ENCODE measurements at regions not wholly inside any gene's neighbourhood (a gene's known extent, or its start where the extent isn't known, plus 50 kb on each side); places are given as distances from the start of the nearest gene placed in this dataset.
"Not testable (repeated sequence)": the region's sequence is repeated elsewhere in the genome, so short reads cannot be mapped to it uniquely, and the experiment has no call there.

DNA sequence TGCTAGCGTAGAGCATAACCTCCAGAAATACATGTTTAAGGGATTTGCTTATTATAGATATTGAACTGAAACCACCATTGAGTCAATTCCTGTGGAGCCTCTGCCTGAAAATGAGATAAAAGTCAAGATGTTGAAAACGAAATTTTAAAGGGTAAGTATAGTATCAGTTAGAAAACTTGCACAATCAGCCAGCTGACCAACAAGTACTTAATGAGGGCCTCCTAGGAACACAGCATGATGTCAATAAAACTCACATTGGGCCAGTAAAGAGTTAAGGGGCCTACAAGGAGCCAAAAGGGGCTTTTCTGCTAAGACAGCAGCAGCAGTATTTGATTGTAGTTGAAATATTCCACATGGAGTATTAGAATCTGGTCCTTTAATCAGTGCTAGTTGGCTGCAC, 314.1 kb upstream of the PPARGC1A start:
- no peak for DNase-seq (ENCODE audit: low read depth)

DNA sequence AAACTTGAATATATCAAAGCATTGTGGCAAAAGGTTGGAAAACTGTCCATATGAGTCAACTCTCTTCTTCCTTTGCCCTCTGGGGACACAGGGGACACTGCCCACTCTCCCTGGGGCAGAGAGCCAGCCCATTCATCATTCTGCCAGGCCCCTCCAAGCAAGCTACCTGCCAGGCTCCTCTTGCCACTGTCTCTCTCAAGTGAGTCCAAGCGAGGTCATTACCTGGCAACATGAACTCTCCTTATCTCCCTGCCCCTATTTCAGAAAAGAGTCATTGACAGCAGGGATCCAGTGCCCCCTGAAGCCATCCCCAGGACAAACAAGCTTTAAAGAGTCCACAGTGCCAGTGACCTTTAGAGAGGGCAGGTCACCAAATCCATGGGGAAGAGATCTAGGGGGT, 312.7 kb upstream of the PPARGC1A start:
- no peak for DNase-seq (ENCODE audit: low read depth)

DNA sequence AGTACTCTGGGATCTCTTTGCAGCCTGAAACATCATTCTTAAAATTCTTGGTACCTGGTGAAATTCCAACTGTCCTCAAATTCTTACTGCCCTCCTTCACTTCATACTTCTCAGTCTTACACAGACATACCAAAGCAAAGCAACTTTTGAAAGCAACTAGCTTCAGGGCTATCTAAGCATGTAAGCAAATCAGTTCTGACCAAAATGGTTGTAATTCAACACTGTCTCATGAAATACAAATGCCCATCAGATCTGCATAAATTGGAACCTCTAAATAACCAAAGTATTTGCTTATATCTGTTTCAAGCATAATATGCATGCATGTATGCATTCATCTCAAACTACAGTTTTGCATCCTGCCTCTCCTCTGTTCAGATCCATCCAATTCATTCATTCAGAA, 308.1 kb upstream of the PPARGC1A start:
- no peak for DNase-seq (ENCODE audit: low read depth)

DNA sequence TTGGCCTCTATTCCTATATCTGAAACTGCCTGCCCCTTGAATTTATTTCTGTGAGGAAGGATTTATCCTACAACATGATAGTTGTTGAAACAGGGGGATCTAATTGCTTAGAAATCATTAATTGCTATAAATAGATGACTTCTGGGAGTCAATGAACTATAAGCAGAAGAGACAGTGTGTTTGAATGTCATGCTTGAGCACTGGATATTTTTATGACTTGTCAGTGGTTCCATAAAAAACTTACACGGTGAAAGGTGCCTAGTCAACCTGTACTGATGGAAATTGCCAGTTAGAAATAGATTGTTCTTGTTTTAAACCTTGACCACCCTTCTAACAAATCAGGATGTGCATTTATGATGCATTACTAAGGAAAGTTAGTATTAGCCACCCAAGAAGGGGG, 306.9 kb upstream of the PPARGC1A start:
- DNase-seq (ENCODE audit: low read depth), result no peak

DNA sequence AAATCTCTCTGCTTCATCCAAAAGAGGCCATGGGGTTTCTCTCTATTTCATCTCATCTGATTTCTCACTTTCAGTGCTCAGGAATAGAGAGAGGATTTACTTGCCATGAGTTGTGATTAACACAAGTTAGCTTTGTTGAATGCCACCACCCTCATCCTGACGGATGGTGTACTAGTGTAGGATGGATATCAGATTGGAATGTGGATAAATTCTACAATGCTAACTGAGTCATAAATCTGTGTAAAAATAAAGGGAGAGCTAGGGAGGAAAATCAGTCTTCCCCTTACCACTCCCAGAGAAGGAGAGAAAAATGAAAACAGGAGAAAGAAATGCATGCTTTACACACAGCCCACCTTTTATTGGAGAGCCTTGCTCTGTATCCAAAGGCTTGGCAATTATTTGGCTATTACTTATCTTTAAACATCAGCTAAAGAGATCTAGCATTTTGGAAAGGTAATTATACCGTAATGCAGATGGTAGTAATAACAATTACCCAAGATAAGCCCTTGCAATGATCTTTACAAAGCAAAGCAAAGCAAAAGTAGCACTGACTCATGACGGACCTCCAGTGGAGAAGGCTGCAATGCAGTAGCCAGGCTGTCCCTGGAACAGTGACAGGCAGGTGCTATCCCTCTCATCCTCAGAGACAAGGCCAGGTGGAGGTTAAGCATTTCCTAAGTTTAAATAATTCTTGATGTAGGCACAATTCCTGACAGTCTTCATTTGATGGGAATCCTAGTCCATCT, 306.3 kb upstream of the PPARGC1A start:
- DNase-seq (ENCODE audit: low read depth), result no peak

DNA sequence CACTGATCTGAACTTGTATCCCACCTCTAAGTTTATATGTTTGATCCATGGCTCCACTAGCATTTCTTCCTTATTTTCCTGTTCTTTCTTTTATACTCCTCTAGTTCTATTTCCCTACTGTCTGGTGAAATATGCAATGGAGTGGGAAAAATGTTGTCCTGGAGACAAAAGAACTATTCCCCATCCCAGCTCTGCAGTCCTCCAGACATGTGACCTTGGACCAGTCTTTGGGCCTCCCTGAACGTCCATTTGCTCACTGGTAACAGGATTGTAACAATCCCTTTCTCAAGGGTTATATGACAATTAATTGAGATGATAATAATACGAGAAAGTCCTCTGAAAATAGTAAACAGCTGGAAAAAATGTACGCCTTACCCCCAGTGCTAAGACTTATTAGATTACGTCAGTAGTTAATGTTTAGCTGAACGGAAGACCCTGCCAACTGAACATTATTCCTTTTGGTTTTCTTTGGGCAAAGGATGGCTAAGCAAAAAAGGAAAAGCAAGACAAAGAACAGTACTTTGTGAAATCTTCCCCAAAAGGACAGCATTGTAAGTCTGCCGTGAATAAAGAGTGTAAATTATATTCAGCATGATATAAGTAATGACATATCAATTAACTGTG, 302.3 kb upstream of the PPARGC1A start:
- no peak for DNase-seq (ENCODE audit: low read depth)

DNA sequence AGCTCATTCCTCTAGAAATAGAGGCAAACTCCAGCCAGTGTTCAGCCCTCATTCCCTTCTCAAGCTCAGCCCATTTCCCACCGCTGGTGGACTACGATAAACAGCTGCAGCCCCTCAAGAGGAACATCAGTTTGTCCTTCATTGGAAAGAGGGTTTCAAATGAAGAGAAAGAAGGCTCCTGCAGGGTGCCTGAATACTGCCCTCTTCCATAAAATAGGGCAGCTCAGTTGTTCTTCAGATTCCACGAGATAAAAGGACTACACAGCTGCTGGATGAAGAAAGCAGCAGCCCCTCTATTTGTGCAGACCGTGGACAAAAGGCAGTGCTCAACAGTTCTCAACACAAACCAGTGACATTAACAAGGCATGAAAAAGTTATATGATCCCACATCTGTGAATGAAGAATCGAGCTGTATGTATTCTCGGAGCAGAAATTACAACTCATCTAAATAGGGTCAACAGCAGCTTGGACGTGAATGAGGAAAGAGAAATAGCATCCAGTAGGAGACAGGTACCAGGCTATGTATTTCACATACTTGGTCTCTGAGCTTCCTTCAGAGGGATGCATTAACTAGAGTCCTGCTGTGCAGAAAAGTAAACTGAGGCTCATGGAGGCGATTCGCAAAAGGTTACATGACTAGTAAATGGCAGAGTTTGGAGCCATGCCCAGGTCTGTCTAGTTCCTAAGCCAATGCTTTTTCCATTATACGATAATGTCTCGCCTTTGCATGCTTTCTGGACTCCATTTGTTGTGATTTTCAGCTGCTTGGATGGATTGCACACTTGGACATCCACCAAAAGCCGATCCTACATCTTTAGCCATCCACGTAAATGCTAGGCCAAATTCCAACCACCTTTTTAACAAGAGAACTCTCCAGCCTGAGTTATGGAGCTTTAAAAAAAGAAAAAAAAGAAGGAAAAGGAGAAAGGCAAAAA, 301.2 kb upstream of the PPARGC1A start:
- DNase-seq (ENCODE audit: low read depth), result no peak

DNA sequence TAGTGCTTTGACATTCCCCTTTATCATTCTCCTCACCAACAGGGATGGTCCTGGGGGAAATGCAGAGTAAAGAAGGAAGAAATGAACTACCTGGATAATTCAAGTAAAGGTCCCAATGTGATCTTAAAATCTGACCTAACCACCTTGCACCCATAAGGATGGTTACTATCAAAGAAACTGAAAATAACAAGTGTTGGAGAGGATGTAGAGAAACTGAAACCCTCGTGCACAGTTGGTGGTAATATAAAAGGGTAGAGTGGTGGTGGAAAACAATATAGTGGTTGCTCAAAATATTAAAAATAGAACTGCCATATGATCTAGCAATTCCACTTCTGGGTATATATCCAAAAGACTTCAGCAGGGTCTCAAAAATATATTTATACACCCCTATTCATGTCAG, 298.6 kb upstream of the PPARGC1A start:
- DNase-seq (ENCODE audit: low read depth), result no peak

DNA sequence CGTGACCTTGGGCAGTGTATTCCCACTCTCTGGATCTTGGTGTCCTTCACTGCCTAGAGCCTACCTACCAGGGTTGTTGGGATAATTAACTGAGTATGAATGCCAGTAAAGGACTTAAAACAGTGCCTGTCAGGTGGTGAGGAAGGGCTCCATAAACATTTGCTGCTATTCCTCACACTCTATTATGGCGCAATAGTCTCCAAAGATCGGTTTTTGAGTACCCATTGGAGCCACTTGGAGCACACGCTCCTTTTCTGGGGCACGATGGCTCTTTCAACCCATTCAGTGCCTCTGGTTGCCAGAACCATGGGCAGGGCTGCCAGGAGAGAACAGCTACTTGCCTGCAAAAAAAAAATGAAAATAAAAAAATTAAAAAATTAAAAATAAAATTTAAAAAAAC, 296.6 kb upstream of the PPARGC1A start:
- DNase-seq (ENCODE audit: low read depth), result no peak

DNA sequence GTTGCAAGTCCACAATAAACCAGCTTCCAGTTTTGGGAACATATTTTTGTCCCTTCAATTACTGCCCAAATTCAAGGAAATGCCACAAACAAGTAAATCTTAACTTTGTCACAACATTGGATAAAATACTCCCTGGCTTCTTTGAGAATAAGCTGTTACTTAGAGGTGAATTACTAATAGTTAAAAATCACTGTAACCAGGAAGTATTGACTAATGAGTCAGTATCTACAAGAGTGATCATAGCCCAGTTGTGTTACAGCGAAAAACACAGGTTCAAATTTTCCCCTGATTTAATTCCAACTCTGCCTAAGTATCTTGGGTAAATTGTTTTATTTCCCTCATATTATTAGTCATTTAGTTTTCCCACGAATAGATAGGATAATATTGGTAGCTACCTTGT, 291.2 kb upstream of the PPARGC1A start:
- no peak for DNase-seq (ENCODE audit: low read depth)

DNA sequence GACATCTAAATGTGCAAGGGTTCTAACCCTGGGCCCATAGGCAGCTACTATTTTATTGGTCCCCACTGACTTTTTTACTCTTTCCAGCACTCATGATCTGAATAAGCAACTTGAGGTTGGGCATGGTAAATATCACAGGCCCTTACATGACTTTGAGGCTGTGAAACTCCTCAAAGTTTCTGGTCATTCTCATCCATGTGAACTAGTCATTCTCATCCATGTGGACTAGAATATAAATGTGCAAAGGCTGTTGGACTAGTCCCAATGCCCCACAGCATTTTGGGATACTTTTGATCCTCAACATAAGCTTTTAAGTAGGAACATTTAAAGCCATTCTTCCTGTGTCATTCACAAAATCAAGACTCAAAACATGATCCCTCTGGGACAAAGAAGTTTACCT, 290.7 kb upstream of the PPARGC1A start:
- DNase-seq (ENCODE audit: low read depth), result no peak

DNA sequence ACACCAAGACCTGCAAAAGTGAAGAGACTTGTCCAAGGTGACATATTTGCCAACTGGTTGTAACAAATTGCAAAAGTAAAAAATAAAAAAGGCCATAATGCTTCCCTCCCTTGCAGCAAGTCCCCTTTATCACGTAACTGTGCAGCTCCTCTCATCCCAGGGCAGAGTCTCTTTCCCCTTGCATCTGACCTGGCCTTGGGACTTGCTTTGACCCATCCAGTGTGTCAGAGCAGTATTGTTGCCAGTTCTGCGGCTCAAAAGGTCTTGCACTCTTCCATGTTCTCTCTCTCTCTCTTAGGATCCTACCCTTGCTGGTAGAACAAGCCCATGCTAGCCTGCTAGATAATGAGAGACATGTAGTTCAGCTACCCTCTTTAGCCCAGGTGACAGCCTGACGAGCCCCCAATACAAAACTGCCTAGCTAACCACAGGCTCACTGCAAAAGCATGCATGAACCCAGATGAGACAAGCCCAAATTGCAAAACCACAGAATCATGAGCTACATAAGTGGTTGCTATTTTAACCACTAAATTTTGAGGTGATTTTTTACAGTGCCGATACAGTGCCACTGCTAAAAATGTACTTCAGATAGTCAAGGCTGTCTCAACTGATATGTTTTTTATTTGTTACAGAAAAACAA, 289.5 kb upstream of the PPARGC1A start:
- DNase-seq (ENCODE audit: low read depth), result no peak

DNA sequence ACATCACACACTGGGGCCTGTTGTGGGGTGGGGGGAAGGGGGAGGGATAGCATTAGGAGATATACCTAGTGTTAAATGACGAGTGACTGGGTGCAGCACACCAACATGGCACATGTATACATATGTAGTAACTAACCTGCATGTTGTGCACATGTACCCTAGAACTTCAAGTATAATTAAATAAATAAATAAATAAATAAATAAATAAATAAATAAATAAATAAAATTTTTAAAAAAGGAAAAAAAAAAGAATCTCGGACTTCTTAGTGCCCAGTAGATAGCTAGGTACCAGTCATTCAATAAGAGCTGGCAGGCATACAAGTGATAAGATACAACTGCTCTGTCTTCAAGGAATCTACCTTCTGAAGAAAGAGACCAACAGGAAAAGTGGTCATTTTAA, 287.6 kb upstream of the PPARGC1A start:
- DNase-seq (ENCODE audit: low read depth), result not testable (repeated sequence)

DNA sequence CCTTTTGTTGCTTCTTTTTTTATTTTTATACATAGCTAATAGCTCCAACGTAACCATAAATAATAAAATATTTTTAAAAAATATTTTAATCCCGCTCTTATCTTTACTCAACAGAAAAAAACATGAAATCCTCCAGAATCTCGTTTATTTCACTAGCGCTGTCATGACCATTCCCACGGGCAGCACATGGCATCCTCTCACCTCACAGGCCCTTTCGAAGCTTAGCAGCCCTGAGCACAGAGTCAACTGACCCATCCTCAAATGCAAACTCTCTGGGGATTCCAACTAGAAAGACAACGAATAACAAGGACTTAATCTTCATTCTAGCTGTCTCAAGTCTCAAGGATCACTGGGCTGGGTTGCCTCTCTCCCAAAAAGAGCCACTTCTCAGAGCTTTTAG, 285.9 kb upstream of the PPARGC1A start:
- DNase-seq (ENCODE audit: low read depth), result no peak

DNA sequence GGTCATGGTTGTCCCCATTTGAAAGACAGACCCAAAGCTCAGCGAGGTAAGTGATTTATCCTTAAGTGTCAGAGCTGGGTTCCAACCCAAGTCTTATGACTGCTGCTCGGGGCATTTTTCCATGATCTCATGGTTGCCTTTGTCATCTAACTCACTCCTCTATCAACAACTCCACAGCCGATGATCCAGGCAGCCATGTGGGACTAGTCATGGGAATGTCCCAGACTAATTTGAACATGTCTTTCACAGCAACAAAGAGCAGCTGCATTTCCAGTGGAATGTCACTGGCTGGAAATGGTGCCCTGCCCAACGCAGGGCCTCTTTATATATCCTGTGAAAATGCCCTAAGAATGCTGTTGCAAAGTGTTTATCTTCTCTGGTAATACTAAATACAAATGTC, 284.8 kb upstream of the PPARGC1A start:
- DNase-seq (ENCODE audit: low read depth), result no peak

DNA sequence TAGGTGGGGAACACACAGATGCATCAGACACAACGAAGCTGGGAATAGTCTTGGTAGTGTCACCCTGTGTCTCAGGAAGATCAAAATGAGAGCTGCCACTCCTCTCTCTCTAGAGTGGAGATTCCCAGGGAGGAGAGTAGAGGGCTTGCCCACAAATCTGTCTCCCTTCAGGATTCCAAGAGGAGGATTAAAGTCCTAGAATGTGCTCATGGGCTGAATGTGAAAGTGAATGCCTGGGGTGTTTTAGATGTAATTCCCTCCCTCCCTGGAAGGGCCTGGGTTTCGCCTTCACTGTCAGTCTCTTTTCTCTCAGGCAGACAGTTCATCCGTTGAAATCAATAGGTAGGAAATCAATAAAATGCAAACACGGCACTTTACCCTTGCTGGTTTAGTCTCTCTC, 282.6 kb upstream of the PPARGC1A start:
- DNase-seq (ENCODE audit: low read depth), result no peak

DNA sequence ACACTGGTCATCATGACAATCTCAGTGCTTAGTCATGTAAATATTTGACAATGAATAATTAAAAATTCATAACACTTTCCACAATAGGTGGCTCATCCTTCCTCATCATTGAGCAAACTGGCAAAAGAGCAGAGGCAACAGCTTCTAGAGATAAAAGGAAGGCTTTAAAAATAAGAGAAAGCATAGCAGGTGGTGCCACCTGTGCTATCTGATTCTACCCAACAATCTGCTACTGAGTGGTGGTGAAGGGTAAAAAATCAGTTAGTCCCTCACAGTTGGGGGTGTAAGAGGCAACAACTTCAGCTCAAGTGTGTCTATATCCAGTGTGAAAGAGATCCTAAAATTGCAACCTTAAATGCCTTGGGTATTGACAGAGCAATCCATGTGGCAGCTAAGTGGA, 280.1 kb upstream of the PPARGC1A start:
- no peak for DNase-seq (ENCODE audit: low read depth)

DNA sequence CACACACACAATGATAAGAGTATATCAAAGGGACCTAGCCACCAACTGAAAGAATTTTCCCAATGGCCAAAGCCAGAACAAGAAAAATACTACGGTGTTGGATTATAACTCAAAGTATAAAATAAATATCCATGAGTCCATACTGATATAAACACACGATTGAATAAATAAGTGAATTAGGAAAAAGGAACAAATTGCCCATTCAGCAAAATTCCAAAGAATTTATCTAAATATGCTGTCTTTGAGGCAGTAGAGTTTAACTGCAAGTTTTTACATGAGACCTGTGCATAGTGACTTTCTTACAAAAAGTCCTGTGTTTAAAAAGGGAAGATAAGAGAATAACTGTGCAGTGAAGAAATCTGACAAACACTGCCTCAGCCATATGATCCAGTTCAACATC, 278.8 kb upstream of the PPARGC1A start:
- no peak for DNase-seq (ENCODE audit: low read depth)

DNA sequence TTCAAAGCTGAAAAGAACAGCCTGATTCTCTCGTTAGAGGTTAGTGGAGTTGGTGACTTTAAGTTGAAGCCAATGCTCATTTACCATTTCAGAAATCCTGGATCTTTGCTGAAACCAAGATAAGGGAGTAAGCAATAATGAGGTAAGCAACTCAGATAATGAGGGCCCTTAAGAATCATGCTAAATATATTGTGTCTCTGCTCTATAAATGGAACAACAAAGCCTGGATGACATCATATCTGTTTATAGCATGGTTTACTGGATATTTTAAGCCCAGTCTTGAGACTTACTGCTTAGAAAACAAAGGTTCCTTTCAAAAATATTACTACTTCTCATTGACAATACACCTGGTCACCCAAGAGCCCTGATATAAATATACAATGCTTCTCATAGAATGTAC, 276.7 kb upstream of the PPARGC1A start:
- no peak for DNase-seq (ENCODE audit: low read depth)

DNA sequence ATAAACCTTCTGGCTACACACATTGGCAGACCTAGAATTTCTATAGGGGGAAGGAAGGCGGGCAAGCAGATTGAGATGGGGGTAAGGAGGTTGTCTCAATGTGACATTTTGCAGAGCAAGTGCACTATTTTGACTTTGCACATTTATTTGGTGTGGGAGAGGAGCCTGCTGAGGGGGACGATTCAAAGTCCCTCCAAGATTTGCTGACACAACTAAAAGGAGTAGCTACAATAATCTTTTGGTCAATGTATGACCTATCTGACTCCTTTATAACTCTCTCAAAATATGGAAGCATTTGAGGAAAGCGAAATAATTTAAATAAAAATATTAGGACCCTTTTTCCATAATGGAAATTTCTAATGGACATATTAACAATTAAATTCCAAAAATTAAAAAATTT, 274.9 kb upstream of the PPARGC1A start:
- DNase-seq (ENCODE audit: low read depth), result no peak

DNA sequence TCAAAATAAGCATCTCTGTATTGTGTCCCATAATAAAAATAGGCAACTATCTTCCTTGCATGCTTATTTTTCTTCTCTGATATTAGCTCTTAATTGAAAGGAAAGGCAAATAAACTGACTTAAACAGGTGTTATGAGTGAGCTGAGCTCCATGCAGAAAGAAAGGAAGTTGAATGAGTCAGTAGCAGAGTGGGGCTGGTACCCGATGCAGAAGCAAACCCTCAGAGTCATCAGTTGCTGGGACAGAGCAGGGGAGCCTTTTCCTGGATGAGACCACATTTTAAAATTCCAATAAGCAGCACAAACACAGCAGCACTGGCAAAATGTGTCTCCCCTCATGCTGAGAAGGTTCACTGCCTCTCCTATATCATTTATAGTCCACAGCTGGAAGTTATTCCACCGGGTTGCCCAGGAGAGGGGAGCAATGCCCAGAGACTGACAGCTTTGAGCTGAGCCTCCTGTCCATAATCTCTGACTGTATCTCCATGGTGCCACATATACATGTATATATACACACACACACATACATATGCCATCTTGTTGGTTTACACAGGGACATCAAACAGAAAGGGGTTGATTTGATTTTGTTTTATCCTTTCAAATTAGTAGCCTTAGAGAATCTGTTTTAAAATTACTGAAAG, 274.3 kb upstream of the PPARGC1A start:
- DNase-seq (ENCODE audit: low read depth), result no peak

DNA sequence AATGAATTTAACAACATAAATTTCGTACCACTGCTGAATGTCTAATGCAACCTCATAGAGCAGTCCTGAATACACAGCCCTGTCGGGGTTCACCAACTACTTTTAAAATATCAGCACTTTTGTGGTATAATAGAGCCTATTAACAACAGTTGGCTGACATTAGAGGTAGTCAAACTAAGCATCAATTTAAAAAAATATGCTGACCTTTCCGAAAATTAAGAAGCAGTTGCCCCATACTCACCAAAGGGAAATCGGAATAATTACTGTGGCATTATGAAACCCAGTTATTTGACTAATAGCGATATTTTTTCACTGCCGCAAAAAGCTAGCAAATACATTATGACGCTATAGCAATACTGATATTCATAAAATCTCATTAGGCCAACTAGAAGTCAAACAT, 273.5 kb upstream of the PPARGC1A start:
- no peak for DNase-seq (ENCODE audit: low read depth)

All from HS-5 (cell line).